A549 (cell line): ENCODE measurements at regions not wholly inside any gene's neighbourhood (a gene's known extent, or its start where the extent isn't known, plus 50 kb on each side); places are given as distances from the start of the nearest gene placed in this dataset.

Source experiments
- ATAC-seq, 2 experiments: fragments of 200-7000 bp in 1 of 2; fragments of >200 bp in 1 of 2; cut with Nextera tagmentation in 1 of 2; cut with Tn5 transposase in 1 of 2; 3 replicates each; pipeline versions ENCODE4 v1.8.0 to v1.9.1; 2018 to 2020; ENCODE audit warnings: mild to moderate bottlenecking in 1 of 2, moderate library complexity in 1 of 2
- CTCF ChIA-PET: fragments of 300-600 bp; sonication (Branson Sonifier 250); formaldehyde crosslinking; extraction: SDS; loops from one replicate; lab custom pipeline; 2021; ENCODE audit warnings: antibody characterized with exemption, inconsistent platforms; lab: Yijun Ruan, JAX
- POLR2A ChIA-PET: fragments of 350-600 bp; formaldehyde crosslinking; extraction: SDS; loops from one replicate; lab custom pipeline; 2021; ENCODE audit warnings: antibody characterized with exemption, inconsistent platforms; lab: Yijun Ruan, JAX
- DNase-seq, 2 experiments: peaks; one replicate each; pipeline versions ENCODE4 v3.0.0 to v3.0.0-alpha.2; 2011 to 2016; ENCODE audit warnings: low read depth in 1 of 2, low spot score in 1 of 2
- FAIRE-seq: peaks from 2 replicates; lab custom pipeline; 2011; peaks lifted over from hg19 to GRCh38; lab: Jason Lieb, UNC
- H3K27ac ChIP-seq, 2 experiments: fragments of >200 bp; sonication (Bioruptor Twin); formaldehyde crosslinking; 3 replicates each; pipeline ENCODE4 v1.5.1; 2016 to 2017
- H3K4me1 ChIP-seq: fragments of >200 bp; sonication (Bioruptor Twin); formaldehyde crosslinking; 3 replicates; pipeline ENCODE4 v1.6.1; 2016
- H3K4me2 ChIP-seq: fragments of >200 bp; sonication (Bioruptor Twin); formaldehyde crosslinking; 3 replicates; pipeline ENCODE4 v1.6.1; 2016
- H3K4me3 ChIP-seq: fragments of >200 bp; sonication (Bioruptor Twin); formaldehyde crosslinking; 3 replicates; pipeline ENCODE4 v1.5.1; 2016
- H3K9me3 ChIP-seq: fragments of >200 bp; sonication (Bioruptor Twin); formaldehyde crosslinking; 3 replicates; pipeline ENCODE4 v1.6.1; 2016
- BHLHE40 ChIP-seq: IDR thresholded peaks from 2 replicates; pipeline ENCODE4 v1.6.1; 2012; ENCODE audit warnings: low read depth, low read length, inconsistent platforms
- CHD4 ChIP-seq: fragments of 200-600 bp; sonication (generic); IDR thresholded peaks from 2 replicates; pipeline ENCODE4 v1.6.1; 2016; ENCODE audit warnings: antibody characterized with exemption, mild to moderate bottlenecking, borderline replicate concordance
- EP300 ChIP-seq, 2 experiments: fragments of >200 bp; sonication (Bioruptor Twin); formaldehyde crosslinking; IDR thresholded peaks; 2 replicates in 1 of 2; 3 replicates in 1 of 2; pipeline ENCODE4 v1.6.1; 2016 to 2017
- FOSL2 ChIP-seq, 2 experiments: fragments of 450-650 bp in 1 of 2; fragments of >200 bp in 1 of 2; sonication (Bioruptor Twin) in 1 of 2; formaldehyde crosslinking; IDR thresholded peaks; 2 replicates each; pipeline versions ENCODE4 v1.5.0 to v1.6.1; 2016 to 2020; ENCODE audit warnings: mild to moderate bottlenecking in 1 of 2, moderate library complexity in 1 of 2
- HDAC2 ChIP-seq: fragments of 200-600 bp; sonication (generic); IDR thresholded peaks from 2 replicates; pipeline ENCODE4 v1.6.1; 2016
- HES2 ChIP-seq: fragments of >200 bp; sonication (Bioruptor Twin); formaldehyde crosslinking; IDR thresholded peaks from 2 replicates; pipeline ENCODE4 v1.6.1; 2016
- HMGXB4 ChIP-seq: fragments of 250-450 bp; sonication (Bioruptor Pico); IDR thresholded peaks from 2 replicates; pipeline ENCODE4 v1.5.0; 2021; ENCODE audit warnings: mild to moderate bottlenecking, moderate library complexity, borderline replicate concordance
- HOXB5 ChIP-seq: fragments of 250-450 bp; sonication (Bioruptor Pico); IDR thresholded peaks from 2 replicates; pipeline ENCODE4 v1.5.0; 2020; ENCODE audit warnings: mild to moderate bottlenecking, moderate library complexity
- KDM1A ChIP-seq: fragments of 200-600 bp; sonication (generic); IDR thresholded peaks from 2 replicates; pipeline ENCODE4 v1.6.1; 2016; ENCODE audit warnings: low read depth, mild to moderate bottlenecking
- KDM5A ChIP-seq: fragments of 200-600 bp; sonication (generic); IDR thresholded peaks from 2 replicates; pipeline ENCODE4 v1.6.1; 2016; ENCODE audit warnings: antibody characterized with exemption, mild to moderate bottlenecking
- NFE2L2 ChIP-seq: fragments of 150-350 bp; conservative IDR thresholded peaks from 2 replicates; pipeline ENCODE4 v1.6.1; 2014; ENCODE audit warnings: low read length
- POLR2AphosphoS2 ChIP-seq: conservative IDR thresholded peaks from 2 replicates; pipeline ENCODE4 v1.6.1; 2012; ENCODE audit warnings: low read length, improper control_type of control experiment, inconsistent platforms
- RAD21 ChIP-seq, 2 experiments: fragments of >200 bp in 1 of 2; sonication (Bioruptor Twin) in 1 of 2; formaldehyde crosslinking in 1 of 2; IDR thresholded peaks in 1 of 2; conservative IDR thresholded peaks in 1 of 2; 2 replicates in 1 of 2; 3 replicates in 1 of 2; pipeline ENCODE4 v1.6.1; 2012 to 2018; ENCODE audit warnings: inconsistent platforms in 1 of 2
- RCOR1 ChIP-seq: fragments of 150-350 bp; IDR thresholded peaks from 2 replicates; pipeline ENCODE4 v1.6.1; 2014; ENCODE audit warnings: antibody characterized with exemption, low read length, low read depth
- SMC3 ChIP-seq: fragments of >200 bp; sonication (Bioruptor Twin); formaldehyde crosslinking; IDR thresholded peaks from 3 replicates; pipeline ENCODE4 v1.6.1; 2018; ENCODE audit warnings: inconsistent platforms
- ZNF302 ChIP-seq: fragments of 250-450 bp; sonication (Bioruptor Pico); IDR thresholded peaks from 2 replicates; pipeline ENCODE4 v1.9.0; 2021; ENCODE audit warnings: inconsistent platforms, mild to moderate bottlenecking, moderate library complexity
- WGBS: methylation state at CpG from one replicate; pipeline ENCODE4 v1.1.6; 2017; ENCODE audit errors: missing lambda C conversion rate; 5-methylcytosine and 5-hydroxymethylcytosine counted together
- TF ChIP-seq, protein P1 (sequence below): fragments of 250-450 bp; sonication (Bioruptor Pico); IDR thresholded peaks from 2 replicates; pipeline ENCODE4 v1.5.0; 2020; ENCODE audit warnings: low read depth, mild to moderate bottlenecking, moderate library complexity
- TF ChIP-seq, protein P2 (sequence below): fragments of >200 bp; sonication (Bioruptor Twin); formaldehyde crosslinking; IDR thresholded peaks from 3 replicates; pipeline ENCODE4 v1.6.1; 2016

DNA sequence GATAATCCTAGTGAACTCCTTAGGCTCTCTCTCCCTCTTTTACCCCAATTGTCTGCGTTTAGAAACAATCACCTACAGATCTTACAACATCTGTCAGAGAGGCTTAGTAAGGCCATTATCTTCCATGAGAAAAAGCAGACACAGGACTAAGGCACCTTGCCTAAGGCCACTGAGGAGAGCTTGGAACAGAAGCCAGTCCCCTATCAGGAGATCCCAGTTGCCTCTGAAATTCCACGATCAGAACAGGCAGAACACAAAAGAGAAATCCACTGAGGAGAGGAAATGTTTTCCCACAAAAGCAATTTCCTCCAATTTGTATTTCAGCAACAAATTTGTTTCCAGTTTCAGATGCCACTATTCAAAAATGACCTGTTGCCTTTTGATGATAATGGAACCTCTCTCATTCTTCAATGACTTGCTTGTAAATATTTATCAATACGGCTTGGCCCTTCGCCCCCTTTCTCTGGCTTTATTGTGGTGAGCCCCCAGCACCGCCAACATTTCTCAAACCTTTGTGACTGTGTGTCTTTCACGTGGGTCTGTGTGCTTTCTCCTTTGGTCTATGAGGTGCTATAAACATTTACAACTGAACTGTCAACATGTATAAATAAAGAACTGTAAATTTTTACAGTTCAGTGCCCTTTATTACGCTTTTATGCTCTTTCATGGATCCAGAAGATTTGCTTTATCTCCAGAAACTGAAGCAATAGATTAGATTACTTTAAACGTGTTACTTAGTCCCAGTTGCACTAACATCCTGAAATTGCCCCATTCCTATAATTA lies 187.8 kb upstream of the PHACTR1 start:
- ChIA-PET POLR2A (no interaction called here), CTCF (no interaction called here)
- no peak for ATAC-seq
- H3K9me3 ChIP-seq: no peaks in the 10 kb centered on the region
- no peak overlapping the region for H3K4me3 ChIP-seq
- 78% methylated on average over 8 of the region's 8 CpGs for WGBS
- TF ChIP-seq, protein P1, sequence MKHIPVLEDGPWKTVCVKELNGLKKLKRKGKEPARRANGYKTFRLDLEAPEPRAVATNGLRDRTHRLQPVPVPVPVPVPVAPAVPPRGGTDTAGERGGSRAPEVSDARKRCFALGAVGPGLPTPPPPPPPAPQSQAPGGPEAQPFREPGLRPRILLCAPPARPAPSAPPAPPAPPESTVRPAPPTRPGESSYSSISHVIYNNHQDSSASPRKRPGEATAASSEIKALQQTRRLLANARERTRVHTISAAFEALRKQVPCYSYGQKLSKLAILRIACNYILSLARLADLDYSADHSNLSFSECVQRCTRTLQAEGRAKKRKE (CRISPR knock-in tag): no peak
- TF ChIP-seq NFE2L2: no peak
- TF ChIP-seq HDAC2: no peak
- TF ChIP-seq, all 56 proteins: peak for 0
- FAIRE-seq: no peak
- H3K27ac ChIP-seq: peak overlapping the region in 1 of 2 experiments; percentile 12; a peak in 1 of 6 replicates
- H3K4me2 ChIP-seq: no peak overlapping the region
- H3K4me1 ChIP-seq: no peaks in the 10 kb centered on the region
- no peak for DNase-seq

DNA sequence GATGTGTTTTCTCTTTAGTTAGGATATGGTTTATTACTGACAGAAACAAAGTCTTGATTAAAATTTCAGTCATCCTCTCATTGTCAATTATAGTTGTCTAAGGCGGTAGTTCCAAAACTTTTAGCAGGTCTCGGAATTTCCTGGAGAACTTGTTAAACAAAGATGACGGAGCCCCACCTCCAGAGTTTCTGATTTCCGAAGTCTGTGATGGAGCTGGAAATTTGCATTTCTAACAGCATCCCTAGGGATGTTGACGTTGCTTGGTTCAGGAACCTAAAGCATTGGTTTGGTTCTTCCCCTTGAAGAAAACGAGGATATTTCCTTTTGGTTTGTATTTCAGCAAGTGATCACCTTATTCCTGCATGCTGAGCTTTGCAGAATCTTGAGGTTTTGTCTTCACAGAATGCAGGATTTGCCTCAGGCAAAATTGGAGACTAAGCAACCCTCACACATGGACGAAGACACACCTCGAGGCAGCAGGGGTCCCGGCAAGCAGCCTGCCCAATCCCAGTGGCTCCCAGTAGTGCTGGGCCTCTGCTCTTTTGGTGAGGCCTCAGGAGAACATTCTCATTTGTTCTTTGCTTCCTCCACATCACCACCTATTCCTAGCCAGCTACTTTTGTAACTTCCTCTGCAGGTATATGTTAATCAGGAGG lies 187.1 kb upstream of the PHACTR1 start:
- H3K4me2 ChIP-seq: no peak overlapping the region
- WGBS: 84% methylated on average over 9 of the region's 9 CpGs
- no peak for ATAC-seq

GRCh38 chr6:12530345-12530744 lies 186.2 kb upstream of the PHACTR1 start:
- POLR2A ChIA-PET: no interaction called here
- H3K9me3 ChIP-seq: no peaks in the 10 kb centered on the region
- CTCF ChIA-PET: no interaction called here
- H3K4me2 ChIP-seq: no peak overlapping the region
- no peak overlapping the region for H3K4me3 ChIP-seq
- WGBS: 64% methylated on average over 2 of the region's 2 CpGs
- no peaks in the 10 kb centered on the region for H3K4me1 ChIP-seq
- FAIRE-seq: no peak
- H3K27ac ChIP-seq: 0 out of 6 replicates have a peak overlapping the region, but pooled peaks of 1 of the 2 experiments have one; percentile 28
- DNase-seq: no peak
- TF ChIP-seq, protein P2, sequence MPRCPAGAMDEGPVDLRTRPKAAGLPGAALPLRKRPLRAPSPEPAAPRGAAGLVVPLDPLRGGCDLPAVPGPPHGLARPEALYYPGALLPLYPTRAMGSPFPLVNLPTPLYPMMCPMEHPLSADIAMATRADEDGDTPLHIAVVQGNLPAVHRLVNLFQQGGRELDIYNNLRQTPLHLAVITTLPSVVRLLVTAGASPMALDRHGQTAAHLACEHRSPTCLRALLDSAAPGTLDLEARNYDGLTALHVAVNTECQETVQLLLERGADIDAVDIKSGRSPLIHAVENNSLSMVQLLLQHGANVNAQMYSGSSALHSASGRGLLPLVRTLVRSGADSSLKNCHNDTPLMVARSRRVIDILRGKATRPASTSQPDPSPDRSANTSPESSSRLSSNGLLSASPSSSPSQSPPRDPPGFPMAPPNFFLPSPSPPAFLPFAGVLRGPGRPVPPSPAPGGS: no peak
- no peak for TF ChIP-seq HMGXB4 (CRISPR knock-in tag)
- no peak for TF ChIP-seq RCOR1
- TF ChIP-seq ZNF302 (CRISPR knock-in tag): no peak
- TF ChIP-seq, protein P1 (CRISPR knock-in tag): no peak
- ATAC-seq: no peak

More for the DNA sequence above, 187.1 kb upstream of the PHACTR1 start:
- DNase-seq: no peak
- Histone ChIP-seq H3K27ac (0 out of 6 replicates have a peak overlapping the region, but pooled peaks of 1 of the 2 experiments have one; percentile 28), H3K4me1 (no peaks in the 10 kb centered on the region), H3K9me3 (no peaks in the 10 kb centered on the region), H3K4me3 (no peak overlapping the region)
- ChIA-PET CTCF (no interaction called here), POLR2A (interaction anchor here (0.5 kb wide), 1 partner anchor 301 kb away, joined by 3 read pairs; no protein-coding TSS in a partner anchor)
- TF ChIP-seq KDM1A (no peak), RAD21 (conservative IDR thresholded peaks at IDR 0.05 in 1 of 2, IDR thresholded peaks at IDR 0.05 in 1 of 2) (no peak), FOSL2 (IDR thresholded peaks at IDR 0.05) (no peak), FOSL2 (CRISPR knock-in tag; IDR thresholded peaks at IDR 0.05) (no peak), ZNF302 (CRISPR knock-in tag) (no peak), KDM5A (no peak), HOXB5 (CRISPR knock-in tag) (no peak), POLR2AphosphoS2 (no peak), SMC3 (no peak), CHD4 (no peak), BHLHE40 (no peak), EP300 (IDR thresholded peaks at IDR 0.05) (no peak), HES2 (no peak)
- FAIRE-seq: no peak
